RKO (cell line): ENCODE measurements at regions not wholly inside any gene's neighbourhood (a gene's known extent, or its start where the extent isn't known, plus 50 kb on each side); places are given as distances from the start of the nearest gene placed in this dataset.
A peak's percentile ranks its signal among the peaks of the same experiment; 100 is the strongest.

Source experiments
- DNase-seq: peaks from one replicate; pipeline ENCODE4 v3.0.0-alpha.2; 2016; ENCODE audit warnings: low spot score

DNA sequence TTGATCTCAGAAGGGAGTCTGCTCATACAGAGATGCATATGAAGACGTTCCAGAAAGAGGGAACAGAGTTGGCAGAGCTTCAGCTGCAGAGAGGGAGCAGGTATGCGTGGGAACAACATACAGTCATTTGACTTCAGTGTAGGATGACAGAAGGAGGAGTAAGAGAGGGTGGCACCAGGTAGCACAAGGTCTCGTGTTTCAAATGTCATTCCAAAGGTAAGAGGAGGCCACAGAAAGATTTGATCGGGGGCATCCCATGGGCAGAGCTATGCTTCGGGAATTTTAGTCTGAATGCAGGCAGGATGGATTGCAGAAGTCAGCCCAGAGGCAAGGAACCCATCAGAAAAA is 367.1 kb downstream of the CDK5RAP2 start:
- DNase-seq, result no peak

DNA sequence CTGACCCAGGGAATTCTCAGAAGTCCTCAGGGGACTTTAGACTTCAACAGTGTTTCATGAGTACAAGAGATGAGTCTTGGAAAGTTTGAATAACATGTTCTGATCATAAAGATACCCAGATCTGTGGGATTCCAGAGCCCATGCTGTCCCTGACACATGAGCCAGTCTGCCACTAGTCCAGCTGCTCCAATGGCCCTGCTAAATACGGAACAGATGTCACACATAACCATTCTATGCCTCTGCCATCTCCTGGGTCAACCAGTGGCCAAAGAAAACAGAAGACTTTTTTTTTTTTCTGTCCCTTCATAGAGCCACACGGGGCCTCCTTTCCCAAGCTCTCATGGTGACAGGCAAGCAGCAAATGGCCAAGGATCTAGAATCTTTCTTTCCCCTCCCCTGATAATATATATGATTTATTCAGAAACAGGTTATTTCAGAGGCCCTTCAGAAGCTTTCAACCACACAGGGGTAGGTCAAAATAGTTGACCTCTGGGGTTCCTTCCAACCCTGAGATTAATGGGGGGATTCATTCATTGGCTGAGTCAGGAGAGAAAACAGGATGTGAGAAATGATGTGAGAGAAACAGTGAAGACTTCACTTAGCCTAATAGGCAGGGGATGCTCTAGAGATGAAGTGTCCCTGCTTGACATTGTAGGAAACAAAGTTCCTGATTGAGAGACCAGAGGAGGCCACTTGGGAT is 367.7 kb downstream of the CDK5RAP2 start:
- no peak for DNase-seq

DNA sequence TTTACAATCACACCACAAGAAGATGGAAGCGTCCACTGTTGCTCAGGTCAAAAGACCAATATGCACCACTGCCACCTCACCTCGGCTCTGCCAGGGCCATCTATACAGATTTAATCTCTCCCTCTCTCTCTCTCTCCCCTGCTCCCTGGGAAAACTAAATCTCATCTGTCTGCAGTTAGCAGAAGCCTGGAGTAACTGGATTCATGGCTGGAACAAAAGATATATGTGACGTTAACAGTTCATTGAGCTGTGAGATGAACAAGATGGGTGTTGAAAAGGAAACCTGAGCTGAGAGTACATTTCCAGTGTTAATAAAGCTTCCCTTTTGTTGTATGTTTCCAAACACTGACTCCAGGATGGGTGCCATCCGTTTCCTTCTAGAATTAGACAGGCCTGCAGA is 369.7 kb downstream of the CDK5RAP2 start:
- DNase-seq, result no peak

DNA sequence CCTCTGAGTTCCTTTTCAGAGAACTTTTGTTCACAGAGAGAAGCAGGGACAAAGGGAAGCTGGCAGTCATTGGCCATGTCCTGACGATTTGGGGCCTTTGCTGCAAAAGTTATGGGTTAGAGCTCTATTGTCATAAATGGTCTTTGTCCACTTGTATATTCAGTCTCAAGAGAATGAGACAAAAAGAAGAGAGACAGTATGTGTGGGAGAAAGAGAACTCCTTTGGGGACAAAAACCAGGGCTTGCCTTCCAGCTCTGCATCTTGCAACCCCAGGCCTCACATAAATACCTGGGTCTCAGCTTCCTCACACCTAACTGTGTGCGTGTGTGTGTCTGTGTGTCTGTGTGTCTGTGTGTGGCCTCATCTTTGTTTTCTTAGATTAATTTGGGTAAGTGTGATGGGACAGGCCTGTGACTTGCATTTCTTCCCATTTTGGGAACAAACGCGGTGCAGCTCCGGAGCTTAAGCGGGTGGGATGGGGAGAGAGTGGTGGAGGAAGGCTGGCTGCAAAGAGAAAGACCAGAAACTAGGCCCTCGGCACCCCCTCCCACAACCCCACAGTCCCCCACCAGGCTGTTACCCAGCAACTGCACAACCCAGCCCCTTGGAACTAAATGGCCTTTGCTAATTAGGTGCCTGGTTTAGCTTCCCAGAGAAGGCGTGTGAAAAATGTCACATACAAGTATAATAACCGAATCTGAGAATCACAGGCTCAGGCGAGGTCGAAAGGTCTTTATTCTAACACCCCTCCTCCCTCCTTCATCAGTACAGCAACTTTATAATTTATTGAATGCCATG is 376.9 kb downstream of the CDK5RAP2 start:
- DNase-seq, result no peak

DNA sequence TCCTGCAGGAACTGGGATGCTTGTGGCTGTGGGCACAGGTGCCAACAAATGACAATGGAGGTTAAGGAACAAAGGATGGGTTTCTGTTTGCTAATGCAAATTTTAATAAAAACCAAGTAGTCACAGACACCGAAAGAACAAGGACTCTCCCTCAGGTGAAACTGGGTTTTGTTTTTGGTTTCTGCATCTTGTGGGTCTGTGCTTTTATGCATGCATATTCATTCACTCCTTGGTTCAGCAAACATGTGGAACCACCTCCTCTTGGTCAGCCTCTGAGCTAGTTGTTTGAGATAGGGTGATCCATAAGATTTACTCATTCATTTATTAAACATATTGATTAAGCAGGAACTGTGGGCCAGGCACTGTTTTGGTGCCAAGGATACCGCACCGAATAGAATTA is 381.9 kb downstream of the CDK5RAP2 start:
- DNase-seq, result no peak

DNA sequence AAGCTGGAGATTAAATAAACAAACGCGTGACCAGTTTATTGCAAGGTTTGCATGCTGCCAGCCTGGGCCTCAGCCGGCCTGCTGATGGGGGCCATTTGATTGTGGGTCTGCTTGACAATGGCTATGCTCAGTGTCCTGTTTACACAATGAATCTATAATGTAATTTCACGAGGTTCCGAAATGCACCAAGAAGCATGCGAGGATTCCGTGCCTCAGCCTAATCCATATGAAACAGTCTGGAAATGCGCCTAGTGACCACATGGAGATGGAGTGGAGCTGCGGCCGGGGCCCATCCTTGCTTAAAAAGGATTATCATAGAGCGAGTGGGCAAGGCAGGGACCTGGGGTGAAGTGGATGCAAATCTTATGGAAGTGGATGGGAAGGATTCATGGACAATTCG is 382.4 kb downstream of the CDK5RAP2 start:
- DNase-seq, result no peak

DNA sequence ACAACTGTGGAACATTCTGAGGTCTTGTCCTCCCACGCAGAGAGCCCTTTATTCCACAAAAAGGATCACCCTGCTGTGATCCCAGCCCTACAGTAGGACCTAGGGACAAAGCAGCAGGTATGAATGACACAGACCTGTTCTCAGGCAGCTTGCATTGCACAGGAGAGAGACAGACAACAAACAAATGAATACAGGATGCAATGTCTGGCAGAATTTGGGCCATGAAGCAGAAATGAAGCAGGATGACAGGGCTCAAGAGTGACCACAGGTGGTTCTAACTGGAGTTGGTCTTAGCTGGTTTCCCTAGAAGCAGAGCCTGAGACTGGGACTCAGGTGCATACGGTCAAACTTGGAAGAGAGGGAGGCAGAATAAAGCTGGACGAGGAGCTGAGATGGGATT is 388.8 kb downstream of the CDK5RAP2 start:
- no peak for DNase-seq

DNA sequence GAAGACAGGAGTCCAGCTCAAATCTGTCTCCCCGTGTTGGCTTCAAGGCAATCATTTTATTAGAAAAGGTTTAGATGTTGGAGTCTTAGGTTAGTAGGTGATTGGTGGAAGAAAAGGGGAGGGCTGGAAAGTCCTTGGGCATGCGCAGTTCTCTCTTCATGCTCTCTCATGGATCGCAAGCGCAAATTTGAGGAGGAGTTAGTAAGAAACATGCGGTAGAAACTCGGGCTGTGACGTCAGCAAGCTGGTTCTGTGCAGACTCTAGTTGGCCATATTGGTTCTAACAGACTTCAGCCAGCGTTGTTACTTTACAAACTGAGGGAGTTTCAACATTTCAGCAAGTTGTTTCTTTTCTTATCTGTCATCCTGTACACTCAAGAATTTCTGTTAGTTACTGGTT is 392.2 kb downstream of the CDK5RAP2 start:
- DNase-seq, result no peak

DNA sequence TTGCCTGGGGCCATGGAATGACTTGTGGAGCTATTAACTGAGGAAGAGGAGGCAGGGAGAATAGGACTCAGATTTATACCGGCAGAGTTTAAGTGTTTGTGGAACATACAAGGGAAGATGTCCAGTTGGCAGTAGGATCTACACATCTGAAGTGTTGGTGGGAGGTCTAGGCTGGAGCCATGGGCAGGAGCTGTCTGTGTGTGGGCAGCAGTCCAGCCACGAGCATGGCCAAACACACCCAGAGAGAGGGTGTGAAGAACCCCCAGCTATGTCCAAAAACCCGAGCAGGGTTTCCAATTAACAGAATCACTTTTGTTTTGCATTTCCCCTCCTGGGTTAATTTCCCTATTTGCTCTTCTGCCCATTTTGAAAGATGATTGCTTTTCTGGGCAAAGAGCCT is 393.7 kb downstream of the CDK5RAP2 start:
- no peak for DNase-seq

DNA sequence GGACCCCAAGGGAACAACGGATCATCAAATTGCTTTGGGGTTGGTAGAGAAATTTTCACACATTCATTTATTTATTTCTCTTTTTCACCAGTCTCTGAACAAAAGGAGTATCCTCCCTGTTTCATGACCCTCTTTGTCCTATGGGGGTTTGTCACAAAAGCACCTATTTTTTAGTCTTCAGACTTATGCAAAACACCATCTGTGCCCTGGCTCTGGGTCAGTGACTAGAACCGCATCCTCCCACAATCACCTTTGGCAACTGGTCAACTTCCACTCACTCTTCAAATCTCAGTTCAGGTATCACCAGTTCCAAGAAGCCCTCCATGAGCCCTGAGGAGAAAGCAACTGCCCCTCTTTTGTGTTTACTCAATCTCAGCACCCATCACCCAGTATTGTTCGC is 395.7 kb downstream of the CDK5RAP2 start:
- no peak for DNase-seq

DNA sequence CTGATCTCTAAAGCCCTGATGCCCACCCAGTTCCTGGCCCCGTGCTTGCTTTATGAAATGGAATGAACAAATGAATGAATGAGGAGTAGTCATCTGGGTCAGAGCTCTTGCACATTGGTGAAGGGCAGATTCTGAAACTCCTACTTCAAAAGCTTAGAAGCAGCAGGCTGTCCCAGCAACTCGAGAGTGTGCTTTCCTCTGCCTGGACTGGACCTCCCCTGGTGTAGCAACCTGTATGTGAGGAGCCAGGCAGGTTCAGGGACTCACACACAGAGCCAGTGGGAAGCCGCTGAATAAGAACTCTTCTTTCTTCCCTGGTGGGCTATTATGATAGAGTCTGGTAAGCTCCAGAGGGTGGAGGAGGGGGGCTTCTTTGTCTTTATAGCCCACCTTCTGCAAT is 396.4 kb downstream of the CDK5RAP2 start:
- no peak for DNase-seq

DNA sequence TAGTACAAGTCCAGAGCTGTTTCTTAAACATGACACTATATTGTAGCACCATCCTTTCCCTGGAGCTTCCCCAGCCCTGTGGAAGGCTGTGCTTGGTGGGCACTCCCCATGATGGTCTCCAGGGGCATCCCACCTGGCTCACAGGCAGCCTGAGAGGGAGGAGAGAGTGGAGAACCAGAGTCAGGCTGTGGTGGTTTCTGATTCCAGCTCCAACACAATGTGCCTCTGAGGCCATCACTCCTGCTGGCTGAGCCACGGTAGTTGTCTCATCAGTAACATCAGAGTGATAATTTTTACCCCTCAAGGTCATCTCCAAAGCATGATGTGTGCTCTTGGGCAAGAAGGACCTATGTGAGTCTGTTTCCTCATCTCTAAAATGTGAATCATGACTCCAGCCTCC is 398.0 kb downstream of the CDK5RAP2 start:
- no peak for DNase-seq

DNA sequence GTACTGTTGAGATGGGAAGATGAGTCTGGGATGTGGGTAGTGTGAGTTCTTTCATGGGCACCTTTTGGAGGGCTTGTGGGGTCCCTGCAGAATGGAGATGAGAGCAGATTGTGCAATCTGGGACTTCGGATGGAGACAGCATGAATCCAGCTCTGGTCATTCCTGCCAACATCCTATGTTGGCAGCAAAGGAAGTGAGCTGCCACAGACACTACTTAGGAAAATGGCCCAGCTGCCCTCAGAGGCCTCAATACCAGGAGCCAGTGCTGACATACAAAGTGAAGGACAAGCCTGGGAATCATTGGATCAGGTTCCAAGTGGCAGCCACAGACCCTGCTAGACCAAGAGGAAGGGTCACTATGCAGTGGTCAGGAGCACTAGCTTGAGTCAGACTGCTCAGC is 402.8 kb downstream of the CDK5RAP2 start:
- DNase-seq, result no peak

DNA sequence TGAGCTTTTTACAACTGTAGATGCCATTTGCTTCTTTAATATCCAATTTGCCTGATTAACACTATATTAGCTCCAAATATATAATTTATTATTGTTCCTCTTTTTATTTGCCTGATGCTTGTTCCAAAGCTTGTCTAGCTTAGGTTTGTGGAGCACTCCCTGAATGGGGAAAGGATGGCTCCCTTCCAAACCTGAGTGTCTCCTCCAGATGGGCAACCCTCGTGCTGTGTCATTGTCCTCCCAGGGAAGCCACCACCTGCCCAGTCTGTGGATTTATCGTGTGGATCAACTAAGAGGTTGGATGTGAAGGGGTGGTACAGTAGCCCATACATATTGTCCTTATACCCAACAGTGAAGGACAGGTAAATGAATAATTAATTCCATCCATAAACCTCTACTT is 404.9 kb downstream of the CDK5RAP2 start:
- DNase-seq, result no peak

DNA sequence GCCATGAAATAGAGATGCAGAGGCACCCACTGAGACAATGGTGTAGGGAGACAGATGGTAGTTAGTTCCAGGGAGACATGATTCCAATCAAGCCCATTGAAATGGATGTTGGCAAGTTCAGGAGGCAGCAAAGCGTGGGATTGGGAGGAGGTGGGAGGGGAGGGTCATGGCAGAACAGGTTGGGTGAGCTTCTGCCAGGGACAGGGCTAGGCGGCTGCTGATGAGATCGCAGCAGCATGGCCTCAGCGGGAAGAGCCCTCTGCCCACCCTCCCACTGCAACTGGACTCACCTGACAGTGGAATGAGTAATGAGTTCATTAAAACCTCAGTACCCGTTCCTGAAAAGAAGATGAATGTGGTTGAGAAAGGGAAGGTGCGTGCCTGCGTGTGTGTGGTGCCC is 418.2 kb downstream of the CDK5RAP2 start:
- no peak for DNase-seq

DNA sequence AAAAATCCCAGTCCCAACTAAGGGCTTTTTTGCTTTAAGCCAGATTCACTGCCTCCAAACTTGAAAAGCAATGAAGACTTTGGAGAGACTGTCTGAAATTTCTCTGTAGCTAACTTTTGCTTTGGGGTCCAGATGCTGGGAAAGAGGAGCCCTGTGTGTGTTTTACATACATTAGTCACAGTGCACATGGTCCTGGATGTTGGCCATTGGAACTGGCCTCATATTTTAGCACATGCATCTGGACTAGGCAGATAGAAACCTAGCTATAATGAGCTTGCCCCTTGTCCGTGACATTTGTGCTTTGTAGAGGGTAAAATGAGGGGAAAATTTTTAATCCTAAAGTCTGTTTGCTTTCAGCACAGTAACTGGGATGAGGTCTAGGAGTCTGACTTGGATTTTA is 421.7 kb downstream of the CDK5RAP2 start:
- DNase-seq, result no peak

DNA sequence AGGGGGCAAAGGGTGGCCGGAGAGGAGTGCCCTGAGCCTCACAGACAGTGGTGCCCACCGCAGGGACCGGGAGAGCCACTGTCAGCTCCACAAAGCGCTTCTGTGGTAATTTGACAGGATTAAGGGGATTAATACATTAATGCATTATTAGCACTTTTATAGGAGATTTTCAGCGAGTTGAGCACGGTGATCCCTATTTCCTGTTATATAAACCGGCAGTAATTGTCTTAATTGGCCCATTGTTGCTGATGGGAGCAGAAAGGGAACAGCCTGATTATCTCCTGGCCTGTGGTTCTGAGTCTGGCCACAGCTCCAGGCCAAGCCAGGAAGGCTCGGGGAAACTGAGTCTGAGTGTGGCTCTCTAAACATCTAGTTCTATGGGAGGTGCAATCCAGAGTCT is 423.6 kb downstream of the CDK5RAP2 start:
- DNase-seq, result no peak

DNA sequence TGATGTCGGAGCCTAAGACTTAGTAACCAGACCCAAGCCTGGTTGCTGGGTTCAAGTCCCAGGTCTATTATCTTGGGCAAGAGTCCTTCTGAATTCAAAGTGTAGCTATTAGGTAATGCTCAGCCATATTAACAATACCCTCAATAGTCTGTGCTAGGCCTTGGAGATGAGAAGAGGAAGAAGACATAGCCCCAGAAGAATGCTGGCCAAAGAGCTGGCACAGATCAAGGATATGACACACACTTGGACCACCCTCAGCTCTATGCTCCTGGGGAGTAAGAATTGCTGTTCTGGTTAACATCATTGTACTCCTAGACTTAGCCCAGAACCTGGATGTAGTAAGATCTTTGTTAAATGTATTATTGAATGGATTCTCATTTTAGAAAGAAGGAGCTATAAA is 426.7 kb downstream of the CDK5RAP2 start:
- no peak for DNase-seq

DNA sequence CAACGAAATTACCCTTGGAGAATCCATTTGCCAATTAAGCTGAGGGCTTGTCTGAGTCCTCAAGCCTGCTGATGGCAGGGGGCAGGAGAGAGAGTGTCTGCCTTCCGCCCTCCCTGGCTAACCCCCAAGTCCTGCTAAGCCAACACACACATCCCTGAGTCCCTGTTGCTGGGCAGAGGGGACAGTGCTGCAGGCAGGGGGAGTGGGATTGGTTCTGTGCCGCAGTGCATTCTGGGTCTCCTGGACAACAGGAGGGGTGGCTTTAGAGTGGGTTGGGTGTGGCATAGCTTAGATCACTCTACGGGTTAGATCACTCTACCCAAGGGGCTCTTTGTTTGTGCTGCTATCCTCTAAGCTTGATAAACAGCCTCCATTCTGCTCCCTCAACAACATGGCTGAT is 427.7 kb downstream of the CDK5RAP2 start:
- DNase-seq, result no peak

DNA sequence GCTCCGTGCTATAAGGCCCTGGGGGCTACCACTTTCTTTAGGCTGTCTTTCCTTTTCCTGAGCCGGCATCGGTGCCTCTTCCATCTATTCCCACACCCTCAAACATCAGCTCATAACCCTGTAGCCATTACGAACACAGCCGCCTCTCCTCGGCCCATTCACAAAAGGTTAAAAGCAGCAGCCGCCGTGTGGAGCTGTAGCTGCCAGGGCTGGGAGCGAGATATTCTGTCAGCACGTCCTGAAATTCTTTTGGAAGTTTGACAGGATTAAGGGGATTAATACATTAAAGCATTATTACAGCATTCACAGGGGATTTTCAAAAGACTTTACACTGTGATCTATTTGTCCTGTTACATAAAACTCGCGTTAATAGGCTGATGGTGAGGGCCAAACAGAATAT is 428.2 kb downstream of the CDK5RAP2 start:
- DNase-seq, result no peak

DNA sequence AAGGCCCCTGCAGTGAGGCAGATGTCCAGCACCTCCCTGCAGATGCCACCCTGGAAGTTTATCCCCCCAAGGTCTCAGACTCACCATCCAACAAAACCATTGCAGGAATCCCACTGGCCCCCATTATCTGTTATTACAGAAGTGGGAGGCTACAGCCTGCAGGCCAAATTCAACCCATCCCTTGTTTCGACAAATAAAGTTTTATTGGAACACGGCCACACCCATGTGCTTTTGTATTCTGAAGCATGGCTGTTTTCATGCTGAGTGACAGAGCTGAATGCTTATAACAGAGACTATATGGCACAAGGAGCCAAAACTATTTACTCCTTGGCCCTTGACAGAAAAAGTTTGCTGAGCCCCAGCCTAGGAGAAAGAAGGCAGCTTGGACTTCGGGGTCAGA is 428.8 kb downstream of the CDK5RAP2 start:
- no peak for DNase-seq

DNA sequence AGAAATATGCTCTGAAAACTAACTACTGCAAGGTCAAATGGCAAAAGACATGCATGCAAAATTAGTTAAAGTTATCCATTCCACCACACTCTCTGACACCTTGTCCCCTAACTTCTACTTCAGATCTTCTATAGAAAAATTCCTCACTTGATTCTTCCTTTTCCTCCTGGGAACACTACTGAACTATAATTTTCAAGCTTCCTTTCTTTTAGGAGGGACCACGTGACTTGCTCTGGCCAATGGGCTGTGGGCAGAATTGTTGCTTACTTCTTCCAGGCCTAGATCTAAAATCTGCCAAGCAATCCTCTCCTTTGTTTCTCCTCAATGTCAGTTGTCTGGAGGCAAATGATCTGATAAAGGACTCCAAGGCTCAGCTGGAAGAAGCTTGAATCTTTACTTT is 441.0 kb downstream of the CDK5RAP2 start:
- no peak for DNase-seq

DNA sequence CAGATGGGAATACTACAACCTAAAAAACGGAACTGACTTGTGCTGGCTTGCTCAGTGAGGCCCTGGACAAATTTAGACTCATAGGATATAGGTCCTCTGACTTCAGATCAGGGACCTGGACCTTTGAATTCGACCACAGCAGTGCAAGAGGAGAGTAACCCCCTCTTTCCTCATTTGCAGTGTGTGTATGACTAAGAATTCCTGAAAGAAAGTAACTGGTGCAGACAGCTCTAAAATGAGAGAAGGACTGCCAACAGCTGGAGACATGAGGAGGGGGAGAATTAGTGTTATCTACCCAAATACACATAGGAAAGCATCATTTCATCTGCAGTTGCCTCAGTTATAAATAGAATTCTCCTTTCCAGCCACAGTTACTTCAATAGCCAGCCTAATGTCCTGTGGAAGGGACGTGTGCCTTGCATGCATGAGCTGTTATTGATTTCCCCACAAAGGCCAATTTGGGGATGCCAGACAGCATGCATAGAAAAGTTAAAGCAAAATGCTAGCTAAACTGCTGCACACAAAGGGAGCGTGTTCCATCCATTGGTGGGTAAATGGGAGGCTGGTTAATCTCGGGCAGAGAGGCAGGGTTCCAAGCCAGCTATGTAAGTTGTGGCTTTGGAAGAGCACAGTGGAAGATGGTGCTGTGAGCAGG is 442.7 kb downstream of the CDK5RAP2 start:
- DNase-seq, result no peak

DNA sequence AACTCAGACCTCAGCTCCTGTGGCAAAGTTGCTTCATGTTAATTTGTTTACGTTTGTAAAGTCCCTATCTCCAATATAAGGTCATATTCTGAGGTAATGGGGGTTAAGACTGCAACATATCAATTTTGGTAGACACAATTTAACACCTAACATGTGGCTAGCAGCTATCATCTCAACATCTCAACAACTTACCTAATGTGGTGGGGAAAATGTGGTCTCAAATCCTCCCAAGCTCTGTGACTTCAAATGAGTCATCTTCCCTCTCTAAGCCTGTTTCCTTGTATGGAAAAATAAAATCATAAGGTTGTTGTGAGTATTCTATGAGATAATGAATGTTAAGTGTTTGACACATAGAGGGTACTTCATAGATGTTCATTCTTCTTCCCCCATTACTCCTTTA is 443.3 kb downstream of the CDK5RAP2 start:
- peak; percentile 31 for DNase-seq
